ENCODE measurements at regions not wholly inside any gene's neighbourhood (a gene's known extent, or its start where the extent isn't known, plus 50 kb on each side); places are given as distances from the start of the nearest gene placed in this dataset.

GRCh38 chr13:47511647-47512046 is 489.4 kb downstream of the SUCLA2 start:
- TF ChIP-seq POLR2AphosphoS5 (IDR thresholded peaks at IDR 0.05) (no peak), CTCF (IDR thresholded peaks at IDR 0.05) (no peak), POLR2A (IDR thresholded peaks at IDR 0.05; ENCODE audit: low read depth) (no peak), EP300 (IDR thresholded peaks at IDR 0.05) (no peak)

Measured in esophagus muscularis mucosa (tissue), 4 donors.